Mesendoderm (in vitro differentiated cells): ENCODE measurements at regions not wholly inside any gene's neighbourhood (a gene's known extent, or its start where the extent isn't known, plus 50 kb on each side); places are given as distances from the start of the nearest gene placed in this dataset.

Experiments
- DNase-seq: peaks from one replicate; pipeline ENCODE4 v3.0.0; 2013
- H2AK5ac ChIP-seq: 2 replicates; pipeline ENCODE4 v1.6.1; 2013; ENCODE audit warnings: low read length, inconsistent platforms
- H2BK120ac ChIP-seq: 2 replicates; pipeline ENCODE4 v1.6.1; 2013; ENCODE audit warnings: low read depth, mild to moderate bottlenecking, low read length, moderate library complexity, mixed read lengths
- H2BK15ac ChIP-seq: replicated peaks from 2 replicates; pipeline ENCODE4 v1.6.1; 2013; ENCODE audit warnings: low read depth, mild to moderate bottlenecking, moderate library complexity
- H2BK5ac ChIP-seq: 2 replicates; pipeline ENCODE4 v1.6.1; 2013; ENCODE audit warnings: low read length, inconsistent platforms
- H3K18ac ChIP-seq: 2 replicates; pipeline ENCODE4 v1.6.1; 2013; ENCODE audit warnings: mild to moderate bottlenecking, low read length, mixed read lengths
- H3K23ac ChIP-seq: one replicate; pipeline ENCODE4 v1.6.1; 2013; ENCODE audit warnings: low read length
- H3K27ac ChIP-seq: 2 replicates; pipeline ENCODE4 v1.5.1; 2013; ENCODE audit warnings: low read depth, mild to moderate bottlenecking, inconsistent platforms, low read length, moderate library complexity
- H3K27me3 ChIP-seq: 2 replicates; pipeline ENCODE4 v1.6.1; 2013; ENCODE audit warnings: low read length, control low read depth, mild to moderate bottlenecking, inconsistent platforms; ENCODE audit not compliant: insufficient read depth, poor library complexity
- H3K36me3 ChIP-seq: 2 replicates; pipeline ENCODE4 v1.6.1; 2013; ENCODE audit warnings: low read length, inconsistent platforms; ENCODE audit not compliant: control insufficient read depth, insufficient read depth
- H3K4ac ChIP-seq: one replicate; pipeline ENCODE4 v1.6.1; 2013; ENCODE audit warnings: low read depth, mild to moderate bottlenecking, low read length, moderate library complexity
- H3K4me1 ChIP-seq: 2 replicates; pipeline ENCODE4 v1.6.1; 2013; ENCODE audit warnings: low read depth, low read length, inconsistent platforms; ENCODE audit not compliant: control insufficient read depth
- H3K4me2 ChIP-seq: 2 replicates; pipeline ENCODE4 v1.6.1; 2013; ENCODE audit warnings: low read length
- H3K4me3 ChIP-seq: 2 replicates; pipeline ENCODE4 v1.5.1; 2013; ENCODE audit warnings: mild to moderate bottlenecking, low read length
- H3K56ac ChIP-seq: one replicate; pipeline ENCODE4 v1.6.1; 2013; ENCODE audit warnings: low read length
- H3K79me1 ChIP-seq: 2 replicates; pipeline ENCODE4 v1.6.1; 2013; ENCODE audit warnings: low read length, inconsistent platforms
- H3K79me2 ChIP-seq: 2 replicates; pipeline ENCODE4 v1.6.1; 2013; ENCODE audit warnings: mild to moderate bottlenecking, low read length; ENCODE audit not compliant: control insufficient read depth, insufficient read depth
- H3K9ac ChIP-seq: 2 replicates; pipeline ENCODE4 v1.6.1; 2013; ENCODE audit warnings: low read length, inconsistent platforms
- H4K5ac ChIP-seq: one replicate; pipeline ENCODE4 v1.6.1; 2013; ENCODE audit warnings: low read length
- H4K8ac ChIP-seq: one replicate; pipeline ENCODE4 v1.6.1; 2013; ENCODE audit warnings: low read depth, mild to moderate bottlenecking, control low read depth, low read length, moderate library complexity
- WGBS: extraction: QIAGEN DNeasy Blood & Tissue Kit; methylation state at CpG from one replicate; pipeline ENCODE4 v1.1.7; 2013; ENCODE audit warnings: low lambda C conversion rate, missing lambda C conversion rate; ENCODE audit not compliant: insufficient coverage; ENCODE audit errors: extremely low coverage; 5-methylcytosine and 5-hydroxymethylcytosine counted together

- no peak for DNase-seq
- WGBS: no CpG with 5 or more reads among the region's 38 CpGs
- H2BK120ac ChIP-seq: no peak overlapping the region
Measured at GRCh38 chr9:99296291-99296951, 74.3 kb downstream of the SEC61B start.

DNA sequence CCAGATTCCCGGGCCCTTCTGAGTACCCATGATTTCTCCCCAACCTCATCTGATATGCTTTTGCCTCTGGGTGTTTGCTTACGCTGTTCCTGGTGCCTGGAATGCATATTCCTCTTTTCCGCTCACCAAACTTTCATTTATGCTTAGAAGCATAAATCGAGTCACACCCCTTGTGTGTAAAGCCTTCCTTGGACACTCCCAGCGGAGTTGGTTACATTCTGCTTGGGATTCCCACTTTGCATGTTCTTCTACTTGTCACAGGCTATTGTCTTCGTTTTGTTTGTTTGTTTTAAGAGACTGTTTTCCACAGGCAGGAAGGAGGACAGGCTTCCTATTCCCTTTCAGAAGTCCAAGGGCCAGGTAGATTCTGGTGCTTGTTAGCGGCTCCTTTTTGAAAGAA is 76.5 kb downstream of the SEC61B start:
- Histone ChIP-seq H3K4ac (no peak overlapping the region), H3K23ac (no peak overlapping the region), H4K5ac (no peak overlapping the region), H3K18ac (no peak overlapping the region), H3K27me3 (no peaks in the 10 kb centered on the region), H3K79me1 (no peaks in the 10 kb centered on the region), H4K8ac (no peak overlapping the region), H3K4me2 (no peak overlapping the region), H3K56ac (no peak overlapping the region), H3K36me3 (no peaks in the 10 kb centered on the region), H3K79me2 (no peaks in the 10 kb centered on the region), H2BK5ac (no peak overlapping the region), H2BK15ac (no peak overlapping the region), H2BK120ac (no peak overlapping the region), H3K27ac (no peak overlapping the region), H3K9ac (no peak overlapping the region), H3K4me3 (no peak overlapping the region), H3K4me1 (peaks cover 3% of the 10 kb centered on the region), H2AK5ac (no peak overlapping the region)
- no CpG with 5 or more reads among the region's 7 CpGs for WGBS
- peak; percentile 50 for DNase-seq

More at GRCh38 chr9:99296291-99296951, 74.3 kb downstream of the SEC61B start:
- Histone ChIP-seq H4K5ac (no peak overlapping the region), H4K8ac (no peak overlapping the region), H3K27me3 (no peaks in the 10 kb centered on the region), H3K79me2 (no peaks in the 10 kb centered on the region), H3K27ac (no peak overlapping the region), H3K4ac (no peak overlapping the region), H2BK15ac (no peak overlapping the region), H3K23ac (no peak overlapping the region), H3K4me2 (no peak overlapping the region), H3K9ac (no peak overlapping the region), H3K56ac (no peak overlapping the region), H3K18ac (no peak overlapping the region), H2BK5ac (no peak overlapping the region), H3K36me3 (no peaks in the 10 kb centered on the region), H3K79me1 (no peaks in the 10 kb centered on the region), H2AK5ac (no peak overlapping the region), H3K4me3 (no peak overlapping the region), H3K4me1 (peaks cover 3% of the 10 kb centered on the region)

- H2BK15ac ChIP-seq: no peak overlapping the region
- H2BK120ac ChIP-seq: no peak overlapping the region
- H3K9ac ChIP-seq: no peak overlapping the region
- no peak overlapping the region for H2AK5ac ChIP-seq
- WGBS: no CpG with 5 or more reads among the region's 4 CpGs
- peak; percentile 64 for DNase-seq
- H3K79me2 ChIP-seq: no peaks in the 10 kb centered on the region
- no peaks in the 10 kb centered on the region for H3K79me1 ChIP-seq
- no peak overlapping the region for H2BK5ac ChIP-seq
- no peak overlapping the region for H3K4me2 ChIP-seq
- H3K23ac ChIP-seq: no peak overlapping the region
- H3K4me1 ChIP-seq: peaks cover 3% of the 10 kb centered on the region
- H3K56ac ChIP-seq: peak overlapping the region; percentile 30
- H3K27me3 ChIP-seq: no peaks in the 10 kb centered on the region
- H3K4ac ChIP-seq: no peak overlapping the region
- no peak overlapping the region for H3K4me3 ChIP-seq
- no peak overlapping the region for H3K18ac ChIP-seq
- no peaks in the 10 kb centered on the region for H3K36me3 ChIP-seq
- no peak overlapping the region for H3K27ac ChIP-seq
- no peak overlapping the region for H4K8ac ChIP-seq
- H4K5ac ChIP-seq: no peak overlapping the region
Measured at GRCh38 chr9:99299211-99300102, 77.4 kb downstream of the SEC61B start.

GRCh38 chr9:99300103-99300439 is 78.0 kb downstream of the SEC61B start:
- Histone ChIP-seq H3K9ac (no peak overlapping the region), H3K18ac (no peak overlapping the region), H3K4me2 (no peak overlapping the region), H2BK5ac (no peak overlapping the region), H3K27me3 (no peaks in the 10 kb centered on the region), H3K36me3 (no peaks in the 10 kb centered on the region), H3K27ac (no peak overlapping the region), H3K4me1 (peaks cover 3% of the 10 kb centered on the region), H3K56ac (no peak overlapping the region), H2AK5ac (no peak overlapping the region), H3K79me1 (no peaks in the 10 kb centered on the region), H2BK120ac (no peak overlapping the region), H4K8ac (no peak overlapping the region), H2BK15ac (no peak overlapping the region), H3K4me3 (no peak overlapping the region), H3K4ac (no peak overlapping the region), H3K23ac (no peak overlapping the region), H3K79me2 (no peaks in the 10 kb centered on the region), H4K5ac (no peak overlapping the region)
- WGBS: no CpG with 5 or more reads among the region's 1 CpG
- no peak for DNase-seq

DNA sequence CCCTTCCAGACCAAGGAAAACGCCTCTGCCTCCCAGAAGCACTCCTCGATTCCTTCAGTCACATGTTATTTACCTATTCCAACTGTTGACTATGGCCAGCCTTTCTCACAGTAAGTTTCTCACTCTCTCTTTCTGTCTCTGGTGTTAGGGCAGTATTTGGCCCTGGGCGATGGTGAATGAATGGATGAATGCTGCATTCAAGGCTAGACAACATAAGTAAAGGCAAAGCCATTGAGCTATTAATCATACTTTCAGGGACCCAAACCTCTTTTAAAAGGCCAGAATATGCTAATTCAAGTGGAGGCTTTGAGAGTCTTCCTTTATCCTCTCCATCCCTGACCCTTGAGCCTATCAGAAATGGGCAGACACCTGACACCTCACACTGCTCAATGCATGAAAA is 78.5 kb downstream of the SEC61B start:
- Histone ChIP-seq H3K4ac (no peak overlapping the region), H4K8ac (no peak overlapping the region), H3K36me3 (no peaks in the 10 kb centered on the region), H2BK5ac (no peak overlapping the region), H3K79me2 (no peaks in the 10 kb centered on the region), H3K23ac (no peak overlapping the region), H3K4me1 (peaks cover 3% of the 10 kb centered on the region), H3K27me3 (no peaks in the 10 kb centered on the region), H3K27ac (no peak overlapping the region), H3K56ac (no peak overlapping the region), H3K4me2 (no peak overlapping the region), H2AK5ac (no peak overlapping the region), H2BK15ac (no peak overlapping the region), H2BK120ac (no peak overlapping the region), H3K18ac (no peak overlapping the region), H3K79me1 (no peaks in the 10 kb centered on the region), H3K9ac (no peak overlapping the region), H3K4me3 (no peak overlapping the region), H4K5ac (no peak overlapping the region)
- no CpG with 5 or more reads among the region's 3 CpGs for WGBS
- DNase-seq: no peak
